ENCODE measurements at regions not wholly inside any gene's neighbourhood (a gene's known extent, or its start where the extent isn't known, plus 50 kb on each side); places are given as distances from the start of the nearest gene placed in this dataset.

- no peak for TF ChIP-seq CREB5 (CRISPR knock-in tag; IDR thresholded peaks at IDR 0.05; ENCODE audit: low read depth)
- TF ChIP-seq ESRRG (CRISPR knock-in tag; IDR thresholded peaks at IDR 0.05) = no peak
- TF ChIP-seq RARB (CRISPR knock-in tag; IDR thresholded peaks at IDR 0.05) = no peak
- no peak for TF ChIP-seq TOX (CRISPR knock-in tag; IDR thresholded peaks at IDR 0.05; ENCODE audit: borderline replicate concordance)
- no peak for TF ChIP-seq TSHZ2 (CRISPR knock-in tag; IDR thresholded peaks at IDR 0.05)
- no peak for TF ChIP-seq SNAI2 (CRISPR knock-in tag; IDR thresholded peaks at IDR 0.05)
- no peak for TF ChIP-seq BACH2 (CRISPR knock-in tag; IDR thresholded peaks at IDR 0.05; ENCODE audit: borderline replicate concordance)
- no peak for TF ChIP-seq ZNF70 (CRISPR knock-in tag; IDR thresholded peaks at IDR 0.05)
- TF ChIP-seq PPARA (CRISPR knock-in tag; IDR thresholded peaks at IDR 0.05; ENCODE audit: borderline replicate concordance) = no peak
- TF ChIP-seq CSRNP3 (CRISPR knock-in tag; IDR thresholded peaks at IDR 0.05) = no peak
- ATAC-seq = no peak
These were observed 121.1 kb upstream of the PDE1C start for GRCh38 chr7:32191305-32191704.

GRCh38 chr7:32179567-32179966, 109.4 kb upstream of the PDE1C start:
- TF ChIP-seq TSHZ2 (CRISPR knock-in tag; IDR thresholded peaks at IDR 0.05) (no peak), ZNF8 (CRISPR knock-in tag; IDR thresholded peaks at IDR 0.05) (no peak), CREB5 (CRISPR knock-in tag; IDR thresholded peaks at IDR 0.05; ENCODE audit: low read depth) (no peak), POU6F1 (CRISPR knock-in tag; IDR thresholded peaks at IDR 0.05; ENCODE audit: borderline replicate concordance, low read depth) (no peak), ZC3H10 (CRISPR knock-in tag; IDR thresholded peaks at IDR 0.05) (no peak)
- ATAC-seq = peak; percentile 56; the same call in 2 of the 3 replicates

- TF ChIP-seq ZFP30 (CRISPR knock-in tag; IDR thresholded peaks at IDR 0.05) = no peak
- no peak for TF ChIP-seq ZNF70 (CRISPR knock-in tag; IDR thresholded peaks at IDR 0.05)
- TF ChIP-seq PPARA (CRISPR knock-in tag; IDR thresholded peaks at IDR 0.05; ENCODE audit: borderline replicate concordance) = no peak
- TF ChIP-seq SNAI2 (CRISPR knock-in tag; IDR thresholded peaks at IDR 0.05) = no peak
- TF ChIP-seq PATZ1 (CRISPR knock-in tag; IDR thresholded peaks at IDR 0.05; ENCODE audit: borderline replicate concordance) = no peak
- TF ChIP-seq TOX (CRISPR knock-in tag; IDR thresholded peaks at IDR 0.05; ENCODE audit: borderline replicate concordance) = no peak
- no peak for TF ChIP-seq TSHZ2 (CRISPR knock-in tag; IDR thresholded peaks at IDR 0.05)
- no peak for TF ChIP-seq ZC3H10 (CRISPR knock-in tag; IDR thresholded peaks at IDR 0.05)
- TF ChIP-seq ARNTL (CRISPR knock-in tag; IDR thresholded peaks at IDR 0.05; ENCODE audit: borderline replicate concordance, low read depth) = no peak
- TF ChIP-seq BACH2 (CRISPR knock-in tag; IDR thresholded peaks at IDR 0.05; ENCODE audit: borderline replicate concordance) = no peak
- ATAC-seq = no peak
These were observed 108.6 kb upstream of the PDE1C start for GRCh38 chr7:32178677-32179366.
